ENCODE measurements at regions not wholly inside any gene's neighbourhood (a gene's known extent, or its start where the extent isn't known, plus 50 kb on each side); places are given as distances from the start of the nearest gene placed in this dataset.

DNA sequence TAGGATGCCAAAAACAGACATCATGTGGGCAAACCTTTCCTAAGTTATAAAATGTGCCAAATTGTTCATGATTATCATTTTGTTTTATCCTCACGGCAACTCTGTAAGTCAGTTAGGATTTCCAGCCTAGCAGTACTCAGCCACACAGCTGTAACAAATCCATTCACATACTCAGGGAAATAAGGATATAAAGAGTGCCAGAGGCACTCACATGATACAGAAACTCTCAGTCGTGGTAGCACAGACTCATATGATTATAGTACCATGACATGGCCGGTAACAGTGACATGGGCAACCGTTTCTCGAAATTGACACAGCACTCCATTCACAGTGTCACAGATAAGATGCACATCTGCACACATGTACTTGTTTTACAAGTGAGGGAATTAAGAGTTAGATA lies 344.2 kb downstream of the LRIG3 start:
- TF ChIP-seq, protein P1, sequence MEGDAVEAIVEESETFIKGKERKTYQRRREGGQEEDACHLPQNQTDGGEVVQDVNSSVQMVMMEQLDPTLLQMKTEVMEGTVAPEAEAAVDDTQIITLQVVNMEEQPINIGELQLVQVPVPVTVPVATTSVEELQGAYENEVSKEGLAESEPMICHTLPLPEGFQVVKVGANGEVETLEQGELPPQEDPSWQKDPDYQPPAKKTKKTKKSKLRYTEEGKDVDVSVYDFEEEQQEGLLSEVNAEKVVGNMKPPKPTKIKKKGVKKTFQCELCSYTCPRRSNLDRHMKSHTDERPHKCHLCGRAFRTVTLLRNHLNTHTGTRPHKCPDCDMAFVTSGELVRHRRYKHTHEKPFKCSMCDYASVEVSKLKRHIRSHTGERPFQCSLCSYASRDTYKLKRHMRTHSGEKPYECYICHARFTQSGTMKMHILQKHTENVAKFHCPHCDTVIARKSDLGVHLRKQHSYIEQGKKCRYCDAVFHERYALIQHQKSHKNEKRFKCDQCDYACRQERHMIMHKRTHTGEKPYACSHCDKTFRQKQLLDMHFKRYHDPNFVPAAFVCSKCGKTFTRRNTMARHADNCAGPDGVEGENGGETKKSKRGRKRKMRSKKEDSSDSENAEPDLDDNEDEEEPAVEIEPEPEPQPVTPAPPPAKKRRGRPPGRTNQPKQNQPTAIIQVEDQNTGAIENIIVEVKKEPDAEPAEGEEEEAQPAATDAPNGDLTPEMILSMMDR (IDR thresholded peaks at IDR 0.05): no peak
- TF ChIP-seq POLR2A (IDR thresholded peaks at IDR 0.05): no peak
